HG03139 (cell line): ENCODE measurements at regions not wholly inside any gene's neighbourhood (a gene's known extent, or its start where the extent isn't known, plus 50 kb on each side); places are given as distances from the start of the nearest gene placed in this dataset.

Source experiments
- ATAC-seq: cut with Tn5 transposase; IDR thresholded peaks from one replicate; pipeline ENCODE4 v1.9.1; 2021; ENCODE audit not compliant: unreplicated experiment

- ATAC-seq: no peak
Observed at GRCh38 chr4:123308667-123309066, 87.9 kb upstream of the SPRY1 start.

GRCh38 chr4:123312116-123312515, 84.5 kb upstream of the SPRY1 start:
- ATAC-seq: no peak

GRCh38 chr4:123312951-123313592, 83.5 kb upstream of the SPRY1 start:
- no peak for ATAC-seq

GRCh38 chr4:123315617-123316016, 81.0 kb upstream of the SPRY1 start:
- no peak for ATAC-seq

- ATAC-seq: no peak
Observed at GRCh38 chr4:123317211-123317610, 79.4 kb upstream of the SPRY1 start.

GRCh38 chr4:123319639-123320038, 77.0 kb upstream of the SPRY1 start:
- no peak for ATAC-seq

- no peak for ATAC-seq
Observed at GRCh38 chr4:123323998-123324397, 72.6 kb upstream of the SPRY1 start.

GRCh38 chr4:123325241-123325681, 71.3 kb upstream of the SPRY1 start:
- ATAC-seq: peak; percentile 95

GRCh38 chr4:123327346-123327745, 69.2 kb upstream of the SPRY1 start:
- no peak for ATAC-seq

GRCh38 chr4:123327846-123328429, 68.7 kb upstream of the SPRY1 start:
- no peak for ATAC-seq

- no peak for ATAC-seq
Observed at GRCh38 chr4:123338715-123339114, 57.9 kb upstream of the SPRY1 start.

GRCh38 chr4:123339507-123340380, 56.9 kb upstream of the SPRY1 start:
- ATAC-seq: no peak

GRCh38 chr4:123340381-123340701, 56.3 kb upstream of the SPRY1 start:
- no peak for ATAC-seq

- ATAC-seq: no peak
Observed at GRCh38 chr4:123342498-123342897, 54.1 kb upstream of the SPRY1 start.

- no peak for ATAC-seq
Observed at GRCh38 chr4:123343400-123344041, 53.1 kb upstream of the SPRY1 start.

GRCh38 chr4:123345137-123345934, 51.3 kb upstream of the SPRY1 start:
- ATAC-seq: no peak

GRCh38 chr4:123345935-123346300, 50.7 kb upstream of the SPRY1 start:
- ATAC-seq: no peak

- ATAC-seq: no peak
Observed at GRCh38 chr4:123346330-123346940, 50.2 kb upstream of the SPRY1 start.
